ENCODE measurements at regions not wholly inside any gene's neighbourhood (a gene's known extent, or its start where the extent isn't known, plus 50 kb on each side); places are given as distances from the start of the nearest gene placed in this dataset.

GRCh38 chr2:11054783-11055678 is 100.2 kb upstream of the SLC66A3 start:
- FAIRE-seq = no peak
- H3K79me2 ChIP-seq (ENCODE audit: control insufficient read depth in 1 of 2, insufficient read depth in 2 of 2, low read length in 2 of 2) = no peaks in the 10 kb centered on the region

More at GRCh38 chr2:11054783-11055678, 100.2 kb upstream of the SLC66A3 start:
- no peak for TF ChIP-seq FOSL1 (IDR thresholded peaks at IDR 0.05; ENCODE audit: insufficient read depth, low read depth, low read length)
- no peak for TF ChIP-seq HDAC2 (IDR thresholded peaks at IDR 0.05; ENCODE audit: borderline replicate concordance in 1 of 2, low read depth in 2 of 2, low read length in 2 of 2)
- TF ChIP-seq CTBP2 (IDR thresholded peaks at IDR 0.05; ENCODE audit: borderline replicate concordance, insufficient read depth, insufficient read length, low read length) = no peak
- TF ChIP-seq TBP (IDR thresholded peaks at IDR 0.05; ENCODE audit: low read depth, low read length) = no peak
- no peak for TF ChIP-seq HDAC6 (IDR thresholded peaks at IDR 0.05; ENCODE audit: low read depth, low read length)
- TF ChIP-seq CREB1 (IDR thresholded peaks at IDR 0.05) = no peak
- Histone ChIP-seq H4K8ac (ENCODE audit: extremely low read depth, insufficient read depth, low read length) (no peak overlapping the region; the same call in 1 of the 2 replicates), H2BK5ac (ENCODE audit: low read depth, low read length) (no peak overlapping the region), H2BK120ac (replicated peaks; ENCODE audit: low read depth, low read length) (no peak overlapping the region), H3K4ac (replicated peaks; ENCODE audit: insufficient read length, low read depth, low read length) (no peak overlapping the region), H3K36me3 (ENCODE audit: control insufficient read depth in 2 of 4, insufficient read depth in 4 of 4, low read length in 3 of 4) (no peaks in the 10 kb centered on the region), H3K4me3 (ENCODE audit: extremely low read depth in 1 of 4, insufficient read depth in 2 of 4, low read depth in 3 of 4, low read length in 4 of 4) (no peak overlapping the region), H2AK5ac (ENCODE audit: low read depth, low read length) (no peak overlapping the region), H3K56ac (replicated peaks; ENCODE audit: insufficient read length, low read depth, low read length) (no peak overlapping the region), H3K27ac (ENCODE audit: low read depth, low read length) (no peak overlapping the region), H2AFZ (ENCODE audit: low read length) (no peak overlapping the region), H4K5ac (ENCODE audit: insufficient read length, low read depth, low read length) (no peak overlapping the region), H3K18ac (ENCODE audit: extremely low read depth, low read length) (no peak overlapping the region), H2BK12ac (ENCODE audit: low read depth, low read length) (no peak overlapping the region), H3K9ac (replicated peaks in 1 of 4; ENCODE audit: extremely low read depth in 1 of 4, low read depth in 3 of 4, low read length in 3 of 4) (no peak overlapping the region), H3K9me3 (ENCODE audit: insufficient read depth in 2 of 2, low read depth in 1 of 2, low read length in 1 of 2) (no peaks in the 10 kb centered on the region), H2BK20ac (ENCODE audit: low read length) (no peak overlapping the region), H2BK15ac (ENCODE audit: low read length) (no peak overlapping the region), H3K4me2 (ENCODE audit: insufficient read depth in 1 of 2, low read depth in 2 of 2, low read length in 2 of 2) (no peak overlapping the region), H3K4me1 (replicated peaks in 1 of 4; ENCODE audit: control insufficient read depth in 3 of 4, insufficient read depth in 4 of 4, low read length in 3 of 4) (no peaks in the 10 kb centered on the region), H3K23me2 (ENCODE audit: low read depth, low read length) (no peaks in the 10 kb centered on the region), H3K79me1 (ENCODE audit: low read depth, low read length) (no peaks in the 10 kb centered on the region), H3K27me3 (replicated peaks in 1 of 4; ENCODE audit: control insufficient read depth in 3 of 4, extremely low read depth in 1 of 4, insufficient read depth in 3 of 4, low read length in 3 of 4) (no peaks in the 10 kb centered on the region), H3K23ac (ENCODE audit: insufficient read length) (no peak overlapping the region), H4K91ac (replicated peaks; ENCODE audit: insufficient read length, low read length) (no peak overlapping the region), H3K14ac (ENCODE audit: insufficient read length) (no peak overlapping the region), H4K20me1 (replicated peaks in 1 of 2; ENCODE audit: control insufficient read depth in 1 of 2, insufficient read depth in 2 of 2, low read length in 2 of 2) (no peaks in the 10 kb centered on the region)
- peak in 1 of 2 experiments; percentile 30 for DNase-seq (ENCODE audit: low read depth in 1 of 2, low spot score in 2 of 2)
- ChIA-PET CTCF (ENCODE audit: partially characterized antibody) (interaction anchor here (3.0 kb wide), 1 partner anchor 223 kb away, joined by 11 read pairs; no protein-coding TSS in a partner anchor), POLR2A (ENCODE audit: partially characterized antibody) (no interaction called here)
- WGBS, 2 experiments (ENCODE audit: extremely low coverage in 1 of 2, insufficient coverage in 1 of 2, insufficient read length in 1 of 2, insufficient replicate concordance in 2 of 2, low coverage in 1 of 2, low lambda C conversion rate in 2 of 2, missing lambda C conversion rate in 1 of 2) = 90% methylated on average over 14 of the region's 14 CpGs; no CpG with 5 or more reads in 1 of the 2 experiments

Measured in H1 (cell line).